Tibial nerve (tissue), 4 donors: ENCODE measurements at regions not wholly inside any gene's neighbourhood (a gene's known extent, or its start where the extent isn't known, plus 50 kb on each side); places are given as distances from the start of the nearest gene placed in this dataset.

Experiments used
- DNase-seq, 2 donors: peaks; one replicate each; pipeline ENCODE4 v3.0.0-alpha.2; 2019; ENCODE audit warnings: low spot score in 2 of 2
- H3K27ac ChIP-seq, 4 donors: fragments of 200-600 bp; sonication (generic) in 3 of 4; one replicate each; pipeline ENCODE4 v1.5.1; 2017 to 2019; ENCODE audit warnings: mild to moderate bottlenecking in 1 of 4
- H3K27me3 ChIP-seq, 2 donors: fragments of 200-600 bp; sonication (generic) in 1 of 2; one replicate each; pipeline versions ENCODE4 v1.5.1 to v1.6.0; 2017 to 2019
- H3K36me3 ChIP-seq, 3 donors: fragments of 200-600 bp; sonication (generic); one replicate each; pipeline ENCODE4 v1.5.1; 2018 to 2019
- H3K4me1 ChIP-seq, 4 donors: fragments of 200-600 bp; sonication (generic) in 3 of 4; one replicate each; pipeline ENCODE4 v1.5.1; 2017 to 2019
- H3K4me3 ChIP-seq, 4 donors: fragments of 200-600 bp; sonication (generic) in 3 of 4; one replicate each; pipeline ENCODE4 v1.5.1; 2017 to 2019; ENCODE audit warnings: mild to moderate bottlenecking in 1 of 4, moderate library complexity in 1 of 4
- H3K9me3 ChIP-seq, 4 donors: fragments of 200-600 bp; sonication (generic) in 3 of 4; one replicate each; pipeline ENCODE4 v1.5.1; 2017 to 2019
- EP300 ChIP-seq, 2 donors: sonication (generic); formaldehyde crosslinking; IDR thresholded peaks; one replicate each; pipeline ENCODE4 v1.6.1; 2017; ENCODE audit warnings: antibody characterized with exemption in 2 of 2, mild to moderate bottlenecking in 1 of 2
- POLR2A ChIP-seq, 2 donors: fragments of 450-650 bp; IDR thresholded peaks; one replicate each; pipeline ENCODE4 v1.6.1; 2017; ENCODE audit warnings: antibody characterized with exemption in 2 of 2, mild to moderate bottlenecking in 2 of 2, moderate library complexity in 2 of 2
- whole genome bisulfite sequencing, 2 donors: methylation state at CpG; one replicate each; pipeline ENCODE4 v1.1.5; 2018; 5-methylcytosine and 5-hydroxymethylcytosine counted together
- TF ChIP-seq, protein P1 (sequence below), 5 experiments: fragments of 200-600 bp in 3 of 5; fragments of 450-650 bp in 2 of 5; sonication (generic) in 3 of 5; IDR thresholded peaks; one replicate each; pipeline ENCODE4 v1.5.1; 2016 to 2019; ENCODE audit warnings: antibody characterized with exemption in 5 of 5, mild to moderate bottlenecking in 3 of 5, moderate library complexity in 2 of 5

- H3K36me3 ChIP-seq = no peaks in the 10 kb centered on the region
- H3K27me3 ChIP-seq = no peaks in the 10 kb centered on the region
- H3K4me3 ChIP-seq = no peak overlapping the region
- no peaks in the 10 kb centered on the region for H3K9me3 ChIP-seq
- 76% methylated on average over 4 of the region's 4 CpGs for WGBS, 2 donors
- TF ChIP-seq EP300 (IDR thresholded peaks at IDR 0.05) (no peak), POLR2A (IDR thresholded peaks at IDR 0.05) (no peak)
- TF ChIP-seq, protein P1, sequence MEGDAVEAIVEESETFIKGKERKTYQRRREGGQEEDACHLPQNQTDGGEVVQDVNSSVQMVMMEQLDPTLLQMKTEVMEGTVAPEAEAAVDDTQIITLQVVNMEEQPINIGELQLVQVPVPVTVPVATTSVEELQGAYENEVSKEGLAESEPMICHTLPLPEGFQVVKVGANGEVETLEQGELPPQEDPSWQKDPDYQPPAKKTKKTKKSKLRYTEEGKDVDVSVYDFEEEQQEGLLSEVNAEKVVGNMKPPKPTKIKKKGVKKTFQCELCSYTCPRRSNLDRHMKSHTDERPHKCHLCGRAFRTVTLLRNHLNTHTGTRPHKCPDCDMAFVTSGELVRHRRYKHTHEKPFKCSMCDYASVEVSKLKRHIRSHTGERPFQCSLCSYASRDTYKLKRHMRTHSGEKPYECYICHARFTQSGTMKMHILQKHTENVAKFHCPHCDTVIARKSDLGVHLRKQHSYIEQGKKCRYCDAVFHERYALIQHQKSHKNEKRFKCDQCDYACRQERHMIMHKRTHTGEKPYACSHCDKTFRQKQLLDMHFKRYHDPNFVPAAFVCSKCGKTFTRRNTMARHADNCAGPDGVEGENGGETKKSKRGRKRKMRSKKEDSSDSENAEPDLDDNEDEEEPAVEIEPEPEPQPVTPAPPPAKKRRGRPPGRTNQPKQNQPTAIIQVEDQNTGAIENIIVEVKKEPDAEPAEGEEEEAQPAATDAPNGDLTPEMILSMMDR (IDR thresholded peaks at IDR 0.05) = no peak
- DNase-seq = no peak
- no peak overlapping the region for H3K27ac ChIP-seq
- H3K4me1 ChIP-seq = no peaks in the 10 kb centered on the region
These were observed 399.8 kb upstream of the SALL1 start for GRCh38 chr16:51550800-51551347.

DNA sequence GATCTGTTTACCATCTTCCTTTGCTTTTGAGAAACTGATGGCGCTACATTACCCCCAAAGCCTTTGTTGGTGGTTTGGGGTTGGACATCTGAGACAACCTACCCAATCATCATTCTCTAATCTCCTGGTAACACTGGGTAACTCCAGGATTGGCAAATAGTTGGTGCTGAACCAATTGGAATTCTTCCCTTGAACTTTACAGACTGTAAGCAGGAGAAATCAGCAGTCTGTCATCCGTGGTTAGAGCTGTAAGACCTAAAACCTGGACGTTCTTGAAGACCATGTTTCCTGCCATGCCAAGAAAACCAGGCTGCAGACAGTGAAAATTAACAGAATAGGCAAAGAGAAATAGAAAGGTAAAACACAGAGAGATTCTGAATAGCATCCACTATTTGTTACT, 398.8 kb upstream of the SALL1 start:
- Histone ChIP-seq H3K36me3 (no peaks in the 10 kb centered on the region), H3K4me1 (no peaks in the 10 kb centered on the region), H3K27me3 (no peaks in the 10 kb centered on the region), H3K27ac (no peak overlapping the region), H3K9me3 (no peaks in the 10 kb centered on the region), H3K4me3 (no peak overlapping the region)
- no peak for TF ChIP-seq POLR2A (IDR thresholded peaks at IDR 0.05)
- TF ChIP-seq, protein P1 (IDR thresholded peaks at IDR 0.05) = no peak
- no peak for TF ChIP-seq EP300 (IDR thresholded peaks at IDR 0.05)
- DNase-seq = no peak
- 59 to 74% methylated on average over 3 of the region's 3 CpGs for WGBS, 2 donors

- Histone ChIP-seq H3K9me3 (no peaks in the 10 kb centered on the region), H3K36me3 (no peaks in the 10 kb centered on the region), H3K4me3 (no peak overlapping the region), H3K27ac (no peak overlapping the region), H3K27me3 (no peaks in the 10 kb centered on the region), H3K4me1 (no peaks in the 10 kb centered on the region)
- TF ChIP-seq, protein P1 (IDR thresholded peaks at IDR 0.05) = no peak
- DNase-seq = no peak
- WGBS, 2 donors = 76 to 88% methylated on average over 6 of the region's 6 CpGs
These were observed 394.9 kb upstream of the SALL1 start for GRCh38 chr16:51545951-51546350.

- Histone ChIP-seq H3K4me1 (no peaks in the 10 kb centered on the region), H3K4me3 (no peak overlapping the region), H3K27ac (no peak overlapping the region), H3K9me3 (no peaks in the 10 kb centered on the region), H3K36me3 (no peaks in the 10 kb centered on the region), H3K27me3 (no peaks in the 10 kb centered on the region)
- TF ChIP-seq, protein P1 (IDR thresholded peaks at IDR 0.05) = no peak
- TF ChIP-seq POLR2A (IDR thresholded peaks at IDR 0.05) = no peak
- TF ChIP-seq EP300 (IDR thresholded peaks at IDR 0.05) = no peak
- DNase-seq = no peak
- WGBS, 2 donors = 11 to 14% methylated on average over 13 of the region's 13 CpGs
These were observed 393.9 kb upstream of the SALL1 start for GRCh38 chr16:51544851-51545467.

DNA sequence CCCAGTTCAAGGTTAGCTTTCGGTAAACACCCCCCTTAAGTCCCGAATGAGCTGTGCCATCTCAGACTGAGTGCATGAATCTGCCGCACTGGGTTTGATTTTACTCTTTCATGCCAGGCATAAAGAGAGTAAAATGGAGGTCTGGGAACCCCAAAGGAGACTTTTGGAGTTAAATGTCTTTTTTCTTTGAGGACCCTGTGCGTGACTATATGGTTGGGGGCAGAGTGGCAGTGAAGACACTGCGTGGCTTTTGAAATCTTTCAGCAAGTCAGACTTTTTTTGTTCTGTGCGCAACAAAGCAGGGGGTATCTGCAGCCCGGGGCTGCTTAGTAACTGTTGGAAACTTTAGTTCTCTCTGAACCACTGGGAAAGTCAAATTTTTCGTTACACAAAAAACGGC, 392.9 kb upstream of the SALL1 start:
- WGBS, 2 donors = 63 to 79% methylated on average over 9 of the region's 9 CpGs
- TF ChIP-seq POLR2A (IDR thresholded peaks at IDR 0.05) (no peak), EP300 (IDR thresholded peaks at IDR 0.05) (no peak)
- TF ChIP-seq, protein P1 (IDR thresholded peaks at IDR 0.05) = no peak
- Histone ChIP-seq H3K9me3 (no peaks in the 10 kb centered on the region), H3K27me3 (no peaks in the 10 kb centered on the region), H3K4me3 (no peak overlapping the region), H3K36me3 (no peaks in the 10 kb centered on the region), H3K4me1 (no peaks in the 10 kb centered on the region), H3K27ac (no peak overlapping the region)
- DNase-seq = no peak
